Esophagus muscularis mucosa (tissue), 3 donors: ENCODE measurements at regions not wholly inside any gene's neighbourhood (a gene's known extent, or its start where the extent isn't known, plus 50 kb on each side); places are given as distances from the start of the nearest gene placed in this dataset.

Experiments used
- CTCF ChIP-seq, 3 experiments: fragments of 200-600 bp in 2 of 3; fragments of 450-650 bp in 1 of 3; sonication (generic) in 2 of 3; IDR thresholded peaks; one replicate each; pipeline ENCODE4 v1.5.1; 2017 to 2019; ENCODE audit warnings: antibody characterized with exemption in 3 of 3, mild to moderate bottlenecking in 2 of 3, moderate library complexity in 1 of 3
- POLR2A ChIP-seq: fragments of 450-650 bp; IDR thresholded peaks from one replicate; pipeline ENCODE4 v1.6.1; 2017; ENCODE audit warnings: antibody characterized with exemption, moderate library complexity, mild to moderate bottlenecking, low read depth
- POLR2AphosphoS5 ChIP-seq, 2 donors: sonication (generic); formaldehyde crosslinking; IDR thresholded peaks; one replicate each; pipeline ENCODE4 v1.6.1; 2017; ENCODE audit warnings: antibody characterized with exemption in 2 of 2

- TF ChIP-seq POLR2A (no peak), CTCF (IDR thresholded peaks at IDR 0.05) (no peak), POLR2AphosphoS5 (IDR thresholded peaks at IDR 0.05) (no peak)
Observed at GRCh38 chr2:22944143-22944542, 440.8 kb upstream of the KLHL29 start.
